H9 (cell line): ENCODE measurements at regions not wholly inside any gene's neighbourhood (a gene's known extent, or its start where the extent isn't known, plus 50 kb on each side); places are given as distances from the start of the nearest gene placed in this dataset.

Source experiments
- DNase-seq: peaks from one replicate; pipeline ENCODE4 v3.0.0-alpha.2; 2017
- H2AFZ ChIP-seq: one replicate; pipeline ENCODE4 v1.6.1; 2013; ENCODE audit warnings: mild to moderate bottlenecking, low read length, control low read depth, moderate library complexity
- H2AK5ac ChIP-seq: 2 replicates; pipeline ENCODE4 v1.6.1; 2013; ENCODE audit warnings: low read length, control low read depth, mixed read lengths; ENCODE audit not compliant: insufficient read length
- H2BK120ac ChIP-seq: one replicate; pipeline ENCODE4 v1.6.1; 2013; ENCODE audit warnings: low read depth, mild to moderate bottlenecking, low read length, control low read depth, inconsistent platforms; ENCODE audit not compliant: poor library complexity, severe bottlenecking
- H2BK12ac ChIP-seq: 2 replicates; pipeline ENCODE4 v1.6.1; 2013; ENCODE audit warnings: low read length, control low read depth, mixed read lengths, low read depth; ENCODE audit not compliant: insufficient read length
- H2BK15ac ChIP-seq: 2 replicates; pipeline ENCODE4 v1.6.1; 2013; ENCODE audit warnings: low read depth, low read length, control low read depth
- H2BK20ac ChIP-seq: one replicate; pipeline ENCODE4 v1.6.1; 2013; ENCODE audit warnings: low read depth, mild to moderate bottlenecking, low read length, control low read depth, inconsistent platforms; ENCODE audit not compliant: poor library complexity, severe bottlenecking
- H2BK5ac ChIP-seq: 2 replicates; pipeline ENCODE4 v1.6.1; 2013; ENCODE audit warnings: low read length, control low read depth, mixed read lengths; ENCODE audit not compliant: insufficient read length
- H3K14ac ChIP-seq: 2 replicates; pipeline ENCODE4 v1.6.1; 2013; ENCODE audit warnings: low read length, control low read depth; ENCODE audit not compliant: insufficient read depth
- H3K18ac ChIP-seq: 2 replicates; pipeline ENCODE4 v1.6.1; 2013; ENCODE audit warnings: low read depth, mild to moderate bottlenecking, mixed read lengths, low read length, control low read depth; ENCODE audit not compliant: insufficient read length
- H3K23ac ChIP-seq: 2 replicates; pipeline ENCODE4 v1.6.1; 2013; ENCODE audit warnings: low read length, control low read depth, mixed read lengths, low read depth; ENCODE audit not compliant: insufficient read length
- H3K23me2 ChIP-seq: 2 replicates; pipeline ENCODE4 v1.6.1; 2013; ENCODE audit warnings: low read depth, mild to moderate bottlenecking, mixed read lengths, low read length, control low read depth; ENCODE audit not compliant: insufficient read length, poor library complexity, severe bottlenecking
- H3K27ac ChIP-seq: 2 replicates; pipeline ENCODE4 v1.5.1; 2013; ENCODE audit warnings: low read length, control low read depth, mixed read lengths, low read depth; ENCODE audit not compliant: insufficient read length
- H3K27me3 ChIP-seq: 2 replicates; pipeline ENCODE4 v1.6.1; 2013; ENCODE audit warnings: low read length, control low read depth, inconsistent platforms; ENCODE audit not compliant: insufficient read depth
- H3K4ac ChIP-seq: 2 replicates; pipeline ENCODE4 v1.6.1; 2013; ENCODE audit warnings: low read depth, mild to moderate bottlenecking, control low read depth, inconsistent platforms, low read length, moderate library complexity
- H3K4me1 ChIP-seq: 2 replicates; pipeline ENCODE4 v1.6.1; 2013; ENCODE audit warnings: low read length, control low read depth, inconsistent platforms; ENCODE audit not compliant: insufficient read depth
- H3K4me2 ChIP-seq: 2 replicates; pipeline ENCODE4 v1.6.1; 2013; ENCODE audit warnings: low read length, control low read depth, mixed read lengths; ENCODE audit not compliant: insufficient read length, insufficient read depth
- H3K56ac ChIP-seq: 2 replicates; pipeline ENCODE4 v1.6.1; 2013; ENCODE audit warnings: low read depth, mild to moderate bottlenecking, mixed read lengths, low read length, control low read depth; ENCODE audit not compliant: insufficient read length
- H3K79me1 ChIP-seq: 2 replicates; pipeline ENCODE4 v1.6.1; 2013; ENCODE audit warnings: low read depth, mild to moderate bottlenecking, moderate library complexity, low read length, control low read depth, inconsistent platforms; ENCODE audit not compliant: insufficient read depth, poor library complexity, severe bottlenecking
- H3K79me2 ChIP-seq: 2 replicates; pipeline ENCODE4 v1.6.1; 2013; ENCODE audit warnings: low read length, control low read depth, inconsistent platforms; ENCODE audit not compliant: insufficient read depth
- H3K9ac ChIP-seq: 2 replicates; pipeline ENCODE4 v1.6.1; 2013; ENCODE audit warnings: low read length, control low read depth, mixed read lengths; ENCODE audit not compliant: insufficient read length; ENCODE audit errors: extremely low read depth
- H3K9me3 ChIP-seq: one replicate; pipeline ENCODE4 v1.6.1; 2013; ENCODE audit warnings: low read depth, low read length, inconsistent platforms; ENCODE audit not compliant: control insufficient read depth
- H3T11ph ChIP-seq: one replicate; pipeline ENCODE4 v1.6.1; 2013; ENCODE audit warnings: mild to moderate bottlenecking, low read length, control low read depth, inconsistent platforms
- H4K20me1 ChIP-seq: one replicate; pipeline ENCODE4 v1.6.1; 2013; ENCODE audit not compliant: control insufficient read depth, insufficient read length, insufficient read depth
- H4K5ac ChIP-seq: 2 replicates; pipeline ENCODE4 v1.6.1; 2013; ENCODE audit warnings: low read depth, mild to moderate bottlenecking, mixed read lengths, low read length, control low read depth; ENCODE audit not compliant: insufficient read length
- H4K8ac ChIP-seq: replicated peaks from 2 replicates; pipeline ENCODE4 v1.6.1; 2013; ENCODE audit warnings: low read length, control low read depth, mixed read lengths, low read depth; ENCODE audit not compliant: insufficient read length
- H4K91ac ChIP-seq: 2 replicates; pipeline ENCODE4 v1.6.1; 2013; ENCODE audit warnings: low read depth, mild to moderate bottlenecking, moderate library complexity, mixed read lengths, low read length, control low read depth; ENCODE audit not compliant: insufficient read length
- H3K27ac Mint-ChIP-seq, 3 experiments: 2 replicates in 2 of 3; 3 replicates in 1 of 3; pipeline ENCODE4 v1.8.0; 2020 to 2021; ENCODE audit warnings: mixed read lengths in 3 of 3, mild to moderate bottlenecking in 1 of 3, moderate library complexity in 1 of 3
- H3K27me3 Mint-ChIP-seq: 2 replicates; pipeline ENCODE4 v1.8.0; 2021; ENCODE audit warnings: low read depth, mild to moderate bottlenecking, moderate library complexity, mixed read lengths
- H3K36me3 Mint-ChIP-seq, 3 experiments: 2 replicates in 2 of 3; 3 replicates in 1 of 3; pipeline ENCODE4 v1.8.0; 2020 to 2021; ENCODE audit warnings: low read depth in 3 of 3, mixed read lengths in 3 of 3; ENCODE audit not compliant: insufficient read depth in 1 of 3
- H3K4me1 Mint-ChIP-seq, 2 experiments: 2 replicates each; pipeline ENCODE4 v1.8.0; 2020; ENCODE audit warnings: mixed read lengths in 2 of 2
- H3K4me3 Mint-ChIP-seq, 2 experiments: 2 replicates in 1 of 2; 3 replicates in 1 of 2; pipeline ENCODE4 v1.8.0; 2020 to 2021; ENCODE audit warnings: mild to moderate bottlenecking in 2 of 2, mixed read lengths in 2 of 2, moderate library complexity in 1 of 2
- H3K9me3 Mint-ChIP-seq, 2 experiments: 2 replicates in 1 of 2; 3 replicates in 1 of 2; pipeline ENCODE4 v1.8.0; 2020; ENCODE audit warnings: mild to moderate bottlenecking in 2 of 2, mixed read lengths in 2 of 2, moderate library complexity in 1 of 2
- WGBS: extraction: QIAGEN DNeasy Blood & Tissue Kit; methylation state at CpG from one replicate; pipeline ENCODE4 v1.1.7; 2013; ENCODE audit warnings: missing lambda C conversion rate, low lambda C conversion rate, mixed read lengths; ENCODE audit not compliant: insufficient read length; ENCODE audit errors: extremely low coverage; 5-methylcytosine and 5-hydroxymethylcytosine counted together
- TF ChIP-seq, protein P1 (sequence below): fragments of 200-600 bp; sonication (generic); conservative IDR thresholded peaks from 3 replicates; pipeline ENCODE4 v1.8.0; 2021; ENCODE audit warnings: antibody characterized with exemption, mild to moderate bottlenecking

- Histone ChIP-seq H4K5ac (no peak overlapping the region), H2AFZ (no peak overlapping the region), H2BK20ac (no peak overlapping the region), H4K8ac (no peak overlapping the region), H3K4me1 (no peaks in the 10 kb centered on the region), H3K23me2 (no peaks in the 10 kb centered on the region), H2BK120ac (no peak overlapping the region), H3K14ac (no peak overlapping the region), H3K23ac (no peak overlapping the region), H4K20me1 (no peaks in the 10 kb centered on the region), H2BK15ac (no peak overlapping the region), H3T11ph (no peak overlapping the region), H3K79me2 (no peaks in the 10 kb centered on the region), H3K27ac (no peak overlapping the region), H2AK5ac (no peak overlapping the region), H2BK5ac (no peak overlapping the region), H3K79me1 (no peaks in the 10 kb centered on the region), H3K4me2 (no peak overlapping the region), H3K27me3 (no peaks in the 10 kb centered on the region), H4K91ac (no peak overlapping the region), H2BK12ac (no peak overlapping the region), H3K18ac (no peak overlapping the region), H3K9me3 (no peaks in the 10 kb centered on the region), H3K56ac (no peak overlapping the region), H3K4ac (no peak overlapping the region), H3K9ac (no peak overlapping the region)
- WGBS: no CpG with 5 or more reads among the region's 2 CpGs
- Mint-ChIP-seq H3K27ac (no peak overlapping the region), H3K4me3 (no peak overlapping the region), H3K4me1 (peaks cover 10 to 15% of the 10 kb centered on the region in 2 experiments), H3K36me3 (no peaks in the 10 kb centered on the region), H3K9me3 (no peaks in the 10 kb centered on the region), H3K27me3 (peaks cover 12% of the 10 kb centered on the region)
- no peak for DNase-seq
- TF ChIP-seq, protein P1, sequence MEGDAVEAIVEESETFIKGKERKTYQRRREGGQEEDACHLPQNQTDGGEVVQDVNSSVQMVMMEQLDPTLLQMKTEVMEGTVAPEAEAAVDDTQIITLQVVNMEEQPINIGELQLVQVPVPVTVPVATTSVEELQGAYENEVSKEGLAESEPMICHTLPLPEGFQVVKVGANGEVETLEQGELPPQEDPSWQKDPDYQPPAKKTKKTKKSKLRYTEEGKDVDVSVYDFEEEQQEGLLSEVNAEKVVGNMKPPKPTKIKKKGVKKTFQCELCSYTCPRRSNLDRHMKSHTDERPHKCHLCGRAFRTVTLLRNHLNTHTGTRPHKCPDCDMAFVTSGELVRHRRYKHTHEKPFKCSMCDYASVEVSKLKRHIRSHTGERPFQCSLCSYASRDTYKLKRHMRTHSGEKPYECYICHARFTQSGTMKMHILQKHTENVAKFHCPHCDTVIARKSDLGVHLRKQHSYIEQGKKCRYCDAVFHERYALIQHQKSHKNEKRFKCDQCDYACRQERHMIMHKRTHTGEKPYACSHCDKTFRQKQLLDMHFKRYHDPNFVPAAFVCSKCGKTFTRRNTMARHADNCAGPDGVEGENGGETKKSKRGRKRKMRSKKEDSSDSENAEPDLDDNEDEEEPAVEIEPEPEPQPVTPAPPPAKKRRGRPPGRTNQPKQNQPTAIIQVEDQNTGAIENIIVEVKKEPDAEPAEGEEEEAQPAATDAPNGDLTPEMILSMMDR: no peak
These were observed 191.6 kb upstream of the TNP1 start for GRCh38 chr2:217051416-217051815.
